Effector memory CD8-positive, alpha-beta T cell (primary cell): ENCODE measurements at regions not wholly inside any gene's neighbourhood (a gene's known extent, or its start where the extent isn't known, plus 50 kb on each side); places are given as distances from the start of the nearest gene placed in this dataset.
A peak's percentile ranks its signal among the peaks of the same experiment; 100 is the strongest.

Experiments
- ATAC-seq: fragments of 150-1000 bp; cut with Tn5 transposase; replicated peaks from 2 replicates; pipeline ENCODE4 v1.10.0; 2021; ENCODE audit warnings: mild to moderate bottlenecking, moderate library complexity
- DNase-seq, 3 experiments: peaks; one replicate each; pipeline ENCODE4 v3.0.0; 2021
- H3K27ac Mint-ChIP-seq, 2 donors: one replicate each; pipeline ENCODE4 v1.8.0; 2022; ENCODE audit warnings: mild to moderate bottlenecking in 2 of 2, mixed read lengths in 2 of 2, moderate library complexity in 2 of 2
- H3K27me3 Mint-ChIP-seq, 2 donors: one replicate each; pipeline ENCODE4 v1.8.0; 2022; ENCODE audit warnings: mixed read lengths in 2 of 2
- H3K36me3 Mint-ChIP-seq: one replicate; pipeline ENCODE4 v1.8.0; 2022; ENCODE audit warnings: mild to moderate bottlenecking, moderate library complexity, mixed read lengths; ENCODE audit not compliant: insufficient read depth
- H3K4me1 Mint-ChIP-seq, 2 donors: one replicate each; pipeline ENCODE4 v1.8.0; 2022; ENCODE audit warnings: low read depth in 2 of 2, mixed read lengths in 2 of 2
- H3K4me3 Mint-ChIP-seq, 2 donors: one replicate each; pipeline ENCODE4 v1.8.0; 2022; ENCODE audit warnings: mild to moderate bottlenecking in 2 of 2, mixed read lengths in 2 of 2, moderate library complexity in 2 of 2
- H3K9me3 Mint-ChIP-seq, 2 donors: one replicate each; pipeline ENCODE4 v1.8.0; 2022; ENCODE audit warnings: mixed read lengths in 2 of 2

DNA sequence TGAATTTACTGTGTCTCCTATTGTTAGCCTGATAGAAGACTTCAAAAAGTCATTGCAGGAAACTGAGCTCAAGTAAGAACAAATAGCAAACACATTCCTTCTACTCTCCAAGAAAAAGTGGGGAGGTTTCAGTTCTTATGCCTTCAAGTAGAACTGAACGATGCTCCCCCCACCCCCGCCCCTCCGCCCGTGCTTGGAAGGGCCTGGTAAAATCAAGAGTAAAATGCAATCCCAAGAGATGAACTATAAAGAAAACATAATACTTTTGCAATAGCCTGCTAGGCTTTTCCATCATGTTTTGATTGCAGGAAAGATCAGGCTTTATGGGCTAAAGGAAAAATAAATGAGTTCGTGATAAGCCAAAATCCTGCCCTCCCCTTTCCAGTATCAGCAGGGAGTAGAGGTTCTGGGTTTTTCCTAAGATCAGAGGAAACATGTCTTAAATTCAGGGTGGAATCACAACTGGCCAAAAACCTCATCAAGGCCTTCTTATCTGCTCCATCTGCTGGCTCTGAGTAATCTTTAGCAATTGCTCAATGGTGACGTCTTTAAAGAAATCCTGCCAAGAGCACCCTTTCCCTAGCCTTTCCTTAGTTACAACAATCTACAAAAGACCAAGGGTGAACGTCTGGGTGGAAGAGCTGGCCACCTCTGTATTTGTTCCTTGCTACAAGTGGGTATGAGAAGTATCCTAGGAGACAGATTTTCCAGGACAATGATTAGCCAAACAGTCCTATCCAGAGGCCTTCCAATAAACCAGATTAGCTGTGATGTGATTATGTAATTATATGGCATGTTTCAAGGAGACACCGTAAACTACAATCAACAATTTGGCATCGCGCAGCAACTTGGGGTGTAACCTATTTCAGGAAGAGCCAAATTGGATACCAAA is 66.3 kb upstream of the FAM9C start:
- no peak overlapping the region for H3K27ac Mint-ChIP-seq
- H3K27me3 Mint-ChIP-seq, result no peaks in the 10 kb centered on the region
- no peak overlapping the region for H3K4me3 Mint-ChIP-seq
- no peak for DNase-seq
- no peaks in the 10 kb centered on the region for H3K36me3 Mint-ChIP-seq
- H3K9me3 Mint-ChIP-seq, result no peaks in the 10 kb centered on the region
- H3K4me1 Mint-ChIP-seq, result no peaks in the 10 kb centered on the region
- ATAC-seq, result no peak

DNA sequence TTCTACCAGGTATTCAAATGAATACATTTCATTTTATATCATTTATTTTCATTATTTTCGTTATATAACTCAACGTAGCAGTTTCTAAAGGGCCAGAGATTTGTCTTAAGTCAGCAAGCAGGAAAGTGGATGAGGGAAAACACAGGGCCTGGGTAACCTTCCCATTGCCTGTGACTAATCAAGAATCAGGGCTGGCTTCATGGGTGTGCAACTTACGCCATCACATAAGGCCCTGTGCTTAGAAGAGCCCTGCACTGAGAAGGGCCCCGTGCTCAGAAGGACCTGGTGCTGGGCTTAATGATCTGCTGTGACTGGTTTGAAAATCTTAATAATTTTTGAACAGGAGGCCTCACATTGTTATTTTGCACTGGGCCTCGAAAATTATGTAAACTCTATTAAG is 65.4 kb upstream of the FAM9C start:
- Mint-ChIP-seq H3K9me3 (no peaks in the 10 kb centered on the region), H3K4me1 (no peaks in the 10 kb centered on the region), H3K27me3 (no peaks in the 10 kb centered on the region), H3K4me3 (no peak overlapping the region), H3K27ac (no peak overlapping the region), H3K36me3 (no peaks in the 10 kb centered on the region)
- ATAC-seq (no peak), DNase-seq (no peak)

DNA sequence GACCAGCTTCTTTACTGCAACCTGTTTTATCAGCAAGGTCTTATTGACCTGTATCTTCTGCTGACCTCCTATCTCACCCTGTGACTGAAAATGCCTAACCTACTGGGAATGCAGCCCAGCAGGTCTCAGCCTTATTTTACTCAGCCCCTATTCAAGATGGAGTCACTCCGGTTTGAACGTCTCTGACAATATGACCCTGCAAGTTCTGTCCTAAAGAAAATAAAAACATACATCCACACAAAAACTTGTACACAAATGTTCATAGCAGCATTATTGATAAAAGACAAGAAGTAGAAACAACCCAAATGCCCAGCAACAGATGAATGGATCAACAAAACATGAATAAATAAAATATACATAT is 59.5 kb upstream of the FAM9C start:
- DNase-seq, result no peak
- H3K9me3 Mint-ChIP-seq, result no peaks in the 10 kb centered on the region
- no peaks in the 10 kb centered on the region for H3K27me3 Mint-ChIP-seq
- peaks cover 8 to 10% of the 10 kb centered on the region in 2 donors for H3K4me1 Mint-ChIP-seq
- H3K36me3 Mint-ChIP-seq, result no peaks in the 10 kb centered on the region
- ATAC-seq, result no peak
- no peak overlapping the region for H3K27ac Mint-ChIP-seq
- H3K4me3 Mint-ChIP-seq, result no peak overlapping the region

DNA sequence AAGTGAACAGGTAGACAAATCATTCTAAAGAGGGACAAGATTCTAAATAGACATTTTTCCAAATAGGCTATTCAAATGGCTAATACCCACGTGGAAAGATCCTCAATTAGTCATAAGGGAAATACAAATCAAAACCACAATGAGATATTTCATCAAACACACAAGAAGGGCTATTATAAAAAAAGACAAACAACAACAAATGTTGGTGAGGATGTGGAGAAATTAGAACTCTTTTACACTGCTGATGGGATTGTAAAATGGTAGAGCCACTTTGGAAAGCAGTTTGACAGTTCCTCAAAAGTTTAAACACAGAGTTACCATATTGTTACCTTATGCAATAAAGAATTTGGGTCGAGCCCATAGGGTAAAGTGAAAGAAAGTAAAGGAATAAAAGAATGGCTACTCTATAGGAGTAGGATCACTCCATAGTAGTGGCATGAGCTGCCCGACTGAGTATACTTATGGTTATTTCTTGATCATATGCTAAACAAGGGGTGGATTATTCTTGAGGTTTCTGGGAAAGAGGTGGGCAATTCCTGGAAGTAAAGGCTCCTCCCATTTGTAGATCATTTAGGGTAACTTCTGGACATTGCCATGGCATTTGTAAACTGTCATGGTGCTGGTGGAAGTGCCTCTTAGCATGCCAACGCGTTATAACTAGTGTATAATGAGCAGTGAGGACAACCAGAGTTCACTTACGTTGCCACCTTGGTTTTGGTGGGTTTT is 58.9 kb upstream of the FAM9C start:
- H3K27ac Mint-ChIP-seq, result no peak overlapping the region
- H3K36me3 Mint-ChIP-seq, result no peaks in the 10 kb centered on the region
- no peaks in the 10 kb centered on the region for H3K27me3 Mint-ChIP-seq
- no peaks in the 10 kb centered on the region for H3K9me3 Mint-ChIP-seq
- H3K4me1 Mint-ChIP-seq, result peaks cover 8 to 10% of the 10 kb centered on the region in 2 donors
- no peak overlapping the region for H3K4me3 Mint-ChIP-seq
- no peak for DNase-seq
- ATAC-seq, result no peak

DNA sequence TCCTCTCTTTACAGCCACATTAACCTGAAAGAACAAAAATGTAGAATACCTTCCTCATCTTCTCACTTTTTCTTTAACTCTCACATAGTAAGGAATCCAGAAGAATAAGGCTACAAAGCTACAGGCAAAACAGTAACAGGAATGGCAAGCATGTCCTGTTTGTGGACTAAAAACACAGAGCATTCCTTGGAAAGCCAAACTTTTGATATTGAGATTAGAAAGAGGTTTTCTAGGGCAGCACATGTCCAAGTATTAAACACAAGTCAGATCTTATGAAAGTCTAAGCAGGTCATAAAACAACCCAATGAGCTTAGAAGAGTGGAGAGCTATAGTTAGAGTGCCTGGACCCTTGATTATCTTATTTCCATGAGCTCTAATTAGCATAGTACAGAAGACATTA is 58.2 kb upstream of the FAM9C start:
- DNase-seq, result no peak
- Mint-ChIP-seq H3K27me3 (no peaks in the 10 kb centered on the region), H3K27ac (no peak overlapping the region), H3K36me3 (no peaks in the 10 kb centered on the region), H3K4me1 (peaks cover 8 to 10% of the 10 kb centered on the region in 2 donors), H3K9me3 (no peaks in the 10 kb centered on the region), H3K4me3 (no peak overlapping the region)
- ATAC-seq, result no peak

DNA sequence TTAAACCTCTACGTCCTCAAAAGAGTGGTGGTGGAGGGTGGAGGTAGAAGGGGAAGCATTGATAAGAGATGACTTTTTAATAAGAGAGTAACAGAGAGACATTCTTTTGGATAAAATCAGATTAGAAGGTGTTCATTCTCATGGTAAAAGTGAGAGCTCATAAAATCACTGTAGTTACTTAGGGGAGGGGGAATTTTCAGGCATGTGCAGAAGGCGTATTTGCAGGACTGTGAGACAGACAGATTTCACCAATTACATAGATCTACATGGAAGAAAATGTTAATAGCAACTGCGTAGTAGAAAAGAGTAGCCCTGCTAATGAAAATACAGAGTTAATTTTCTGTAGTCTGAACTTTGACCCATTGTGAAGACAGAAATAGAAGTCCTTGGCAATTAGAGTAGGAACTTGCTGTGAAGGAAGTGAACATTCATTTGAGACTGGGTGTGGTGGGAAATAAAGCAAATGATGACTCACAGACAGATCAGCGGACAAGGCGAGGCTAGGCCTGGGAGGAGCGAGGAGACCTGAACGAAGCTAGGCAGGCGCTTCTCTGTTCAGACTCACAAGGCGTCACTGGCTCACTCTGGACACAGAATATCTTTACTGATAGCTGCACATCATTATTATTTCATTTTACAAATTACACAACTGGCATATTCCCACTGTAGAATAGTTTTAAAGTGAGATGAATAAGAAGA is 57.2 kb upstream of the FAM9C start:
- DNase-seq (no peak), ATAC-seq (peak; percentile 55)
- peaks cover 10 to 14% of the 10 kb centered on the region in 2 donors for H3K4me1 Mint-ChIP-seq
- H3K36me3 Mint-ChIP-seq, result no peaks in the 10 kb centered on the region
- H3K27ac Mint-ChIP-seq, result no peak overlapping the region
- no peak overlapping the region for H3K4me3 Mint-ChIP-seq
- H3K9me3 Mint-ChIP-seq, result no peaks in the 10 kb centered on the region
- H3K27me3 Mint-ChIP-seq, result no peaks in the 10 kb centered on the region

DNA sequence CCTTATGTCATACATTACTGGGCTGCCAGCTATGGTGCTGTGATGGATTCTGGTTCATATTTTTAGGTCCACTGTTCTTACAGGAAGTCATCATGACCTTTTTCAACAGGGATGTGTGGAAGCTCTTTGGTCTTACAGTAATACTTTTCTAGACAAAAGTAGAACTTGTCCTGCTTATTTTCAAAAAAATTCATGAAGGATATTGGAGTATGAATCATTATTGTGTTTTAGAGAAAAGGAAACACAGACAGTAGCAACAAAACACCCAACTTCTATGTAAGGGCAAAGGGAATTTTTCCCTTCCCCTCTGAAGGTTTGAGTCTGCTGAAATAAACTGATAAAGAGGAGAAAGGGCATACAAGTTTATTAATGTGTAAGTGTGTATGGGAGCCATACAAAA is 54.7 kb upstream of the FAM9C start:
- no peaks in the 10 kb centered on the region for H3K9me3 Mint-ChIP-seq
- DNase-seq (no peak), ATAC-seq (no peak)
- no peak overlapping the region for H3K4me3 Mint-ChIP-seq
- no peak overlapping the region for H3K27ac Mint-ChIP-seq
- H3K36me3 Mint-ChIP-seq, result no peaks in the 10 kb centered on the region
- H3K27me3 Mint-ChIP-seq, result no peaks in the 10 kb centered on the region
- H3K4me1 Mint-ChIP-seq, result peaks cover 12 to 21% of the 10 kb centered on the region in 2 donors

DNA sequence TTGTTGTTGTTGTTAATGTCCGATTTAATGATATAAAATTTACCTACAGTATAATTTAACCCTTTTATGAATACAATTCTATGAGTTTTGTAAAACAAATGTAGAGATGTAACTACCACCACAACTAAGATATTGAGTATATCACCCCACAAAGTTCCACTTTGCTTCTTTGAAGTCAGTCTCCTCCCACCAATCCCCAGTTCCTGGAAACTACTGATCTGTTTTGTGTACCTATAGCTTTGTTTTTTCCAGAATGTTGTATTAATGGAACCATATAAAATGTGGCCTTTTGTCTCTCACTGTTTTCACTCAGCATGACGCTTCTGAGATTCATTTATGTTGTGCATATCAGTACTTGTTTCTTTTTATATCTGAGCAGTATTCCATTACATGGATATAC is 52.3 kb upstream of the FAM9C start:
- Mint-ChIP-seq H3K4me3 (no peak overlapping the region), H3K27ac (peak overlapping the region; percentile 75 to 79), H3K4me1 (peaks cover 30 to 36% of the 10 kb centered on the region in 2 donors), H3K36me3 (peaks cover 8% of the 10 kb centered on the region), H3K27me3 (no peaks in the 10 kb centered on the region), H3K9me3 (no peaks in the 10 kb centered on the region)
- ATAC-seq (no peak), DNase-seq (no peak)

DNA sequence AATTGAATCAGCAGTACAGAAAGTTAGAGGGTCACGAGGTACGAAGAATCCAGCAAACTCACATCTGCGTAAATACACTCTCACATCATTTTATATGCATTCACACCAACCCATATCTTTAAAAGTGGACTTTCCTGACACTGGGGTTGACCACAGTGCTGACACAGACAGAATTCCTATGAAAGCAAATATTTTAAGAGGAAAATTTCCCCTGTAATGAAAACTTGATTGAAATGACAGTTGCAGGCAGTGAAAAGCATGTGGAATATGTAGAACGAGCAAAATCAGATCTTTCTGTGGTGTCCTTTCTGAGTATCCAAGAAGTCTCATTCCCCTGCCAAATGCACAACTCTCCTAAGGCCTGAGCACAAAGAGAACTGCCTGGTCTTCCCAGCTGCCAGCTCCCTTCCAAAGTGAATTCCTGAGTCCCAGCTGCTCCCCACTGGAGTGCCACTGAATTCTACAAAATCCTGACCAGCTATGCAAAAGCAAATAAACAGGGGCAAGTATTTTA is 50.5 kb upstream of the FAM9C start:
- ATAC-seq (no peak), DNase-seq (no peak)
- Mint-ChIP-seq H3K4me3 (peak overlapping the region; percentile 29 to 75), H3K36me3 (peaks cover 8% of the 10 kb centered on the region), H3K27me3 (no peaks in the 10 kb centered on the region), H3K9me3 (no peaks in the 10 kb centered on the region), H3K4me1 (peaks cover 33 to 38% of the 10 kb centered on the region in 2 donors), H3K27ac (peak overlapping the region; percentile 71 to 95)

DNA sequence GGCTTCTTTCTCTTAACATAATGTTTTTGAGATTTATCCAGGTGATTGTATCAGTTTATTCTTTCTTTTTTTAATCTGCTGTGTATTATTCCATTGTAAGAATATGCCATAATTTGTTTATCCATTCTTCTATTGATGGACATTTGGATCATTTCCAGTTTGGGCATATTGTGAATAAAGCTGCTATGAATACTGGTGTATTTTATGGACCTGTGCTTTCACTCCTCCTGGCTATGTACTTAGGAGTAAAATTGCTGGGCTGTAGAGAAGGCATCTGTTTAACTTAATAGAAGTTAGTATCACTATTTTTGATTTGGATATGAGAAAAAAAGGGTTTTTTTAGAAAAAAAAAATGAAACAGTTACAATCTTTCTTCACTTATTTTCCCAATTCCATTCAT is 50.0 kb upstream of the FAM9C start:
- Mint-ChIP-seq H3K4me3 (peak overlapping the region; percentile 29 to 75), H3K9me3 (no peaks in the 10 kb centered on the region), H3K27me3 (no peaks in the 10 kb centered on the region), H3K36me3 (peaks cover 8% of the 10 kb centered on the region), H3K4me1 (peaks cover 36 to 41% of the 10 kb centered on the region in 2 donors), H3K27ac (peak overlapping the region; percentile 95)
- ATAC-seq (no peak), DNase-seq (no peak)
